RWPE1 (cell line): ENCODE measurements at regions not wholly inside any gene's neighbourhood (a gene's known extent, or its start where the extent isn't known, plus 50 kb on each side); places are given as distances from the start of the nearest gene placed in this dataset.
A peak's percentile ranks its signal among the peaks of the same experiment; 100 is the strongest.

Experiments used
- CTCF ChIA-PET: fragments of 350-600 bp; sonication (Branson Sonifier 250); formaldehyde crosslinking; extraction: SDS; loops from one replicate; lab custom pipeline; 2021; lab: Yijun Ruan, JAX
- POLR2A ChIA-PET: fragments of 400-600 bp; formaldehyde crosslinking; extraction: SDS; loops from one replicate; lab custom pipeline; 2020; ENCODE audit warnings: antibody characterized with exemption; ENCODE audit not compliant: low non-redundant PET; lab: Yijun Ruan, JAX
- DNase-seq: peaks from one replicate; pipeline ENCODE4 v3.0.0; 2012; ENCODE audit warnings: low spot score
- H3K27ac ChIP-seq: fragments of 450-650 bp; 2 replicates; pipeline ENCODE4 v1.5.1; 2017
- TF ChIP-seq, protein P1 (sequence below): fragments of 450-650 bp; conservative IDR thresholded peaks from 2 replicates; pipeline ENCODE4 v1.5.1; 2017; ENCODE audit warnings: low read depth, mild to moderate bottlenecking

DNA sequence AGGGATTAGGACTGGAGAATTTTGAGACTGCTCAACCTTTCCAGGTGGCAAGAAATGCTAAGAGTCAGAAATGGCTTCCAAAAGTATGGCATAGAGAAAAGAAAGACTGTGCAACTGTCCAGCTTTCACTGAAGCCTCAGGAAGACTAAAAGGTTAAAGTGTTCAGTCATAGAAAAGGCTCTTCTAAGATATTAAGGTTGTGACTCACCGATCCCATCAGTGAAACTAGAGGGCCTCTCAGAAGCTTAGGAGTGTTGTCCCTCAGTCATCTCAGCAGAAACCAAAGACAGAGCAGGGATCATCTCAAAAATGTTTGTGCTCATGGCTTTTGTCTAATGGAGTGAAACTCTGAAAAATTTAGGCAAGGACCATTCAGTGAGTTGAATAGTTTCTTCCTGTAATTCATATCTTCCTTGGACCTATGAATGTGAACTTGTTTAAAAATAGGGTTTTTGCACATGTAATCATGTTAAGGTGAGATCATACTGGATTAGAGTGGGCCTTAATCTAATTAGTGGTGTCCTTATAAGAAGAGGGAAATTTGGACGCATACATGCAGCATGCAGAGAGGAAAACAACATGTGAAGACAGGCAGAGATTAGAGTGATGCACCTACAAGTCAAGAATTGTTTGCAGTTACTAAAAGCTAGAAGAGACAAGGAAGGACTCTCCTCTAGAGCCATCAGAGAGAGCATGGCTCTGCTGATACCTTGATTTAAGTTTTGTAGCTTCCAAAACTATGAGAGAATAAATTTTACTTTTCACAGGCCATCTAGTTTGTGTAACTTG is 71.3 kb downstream of the RPE65 start:
- CTCF ChIA-PET = interaction anchor here (0.7 kb wide), 1 partner anchor 20 kb away, joined by 5 read pairs; no protein-coding TSS in a partner anchor
- no peak overlapping the region for H3K27ac ChIP-seq
- POLR2A ChIA-PET = no interaction called here
- TF ChIP-seq, protein P1, sequence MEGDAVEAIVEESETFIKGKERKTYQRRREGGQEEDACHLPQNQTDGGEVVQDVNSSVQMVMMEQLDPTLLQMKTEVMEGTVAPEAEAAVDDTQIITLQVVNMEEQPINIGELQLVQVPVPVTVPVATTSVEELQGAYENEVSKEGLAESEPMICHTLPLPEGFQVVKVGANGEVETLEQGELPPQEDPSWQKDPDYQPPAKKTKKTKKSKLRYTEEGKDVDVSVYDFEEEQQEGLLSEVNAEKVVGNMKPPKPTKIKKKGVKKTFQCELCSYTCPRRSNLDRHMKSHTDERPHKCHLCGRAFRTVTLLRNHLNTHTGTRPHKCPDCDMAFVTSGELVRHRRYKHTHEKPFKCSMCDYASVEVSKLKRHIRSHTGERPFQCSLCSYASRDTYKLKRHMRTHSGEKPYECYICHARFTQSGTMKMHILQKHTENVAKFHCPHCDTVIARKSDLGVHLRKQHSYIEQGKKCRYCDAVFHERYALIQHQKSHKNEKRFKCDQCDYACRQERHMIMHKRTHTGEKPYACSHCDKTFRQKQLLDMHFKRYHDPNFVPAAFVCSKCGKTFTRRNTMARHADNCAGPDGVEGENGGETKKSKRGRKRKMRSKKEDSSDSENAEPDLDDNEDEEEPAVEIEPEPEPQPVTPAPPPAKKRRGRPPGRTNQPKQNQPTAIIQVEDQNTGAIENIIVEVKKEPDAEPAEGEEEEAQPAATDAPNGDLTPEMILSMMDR = no peak
- peak; percentile 26 for DNase-seq

DNA sequence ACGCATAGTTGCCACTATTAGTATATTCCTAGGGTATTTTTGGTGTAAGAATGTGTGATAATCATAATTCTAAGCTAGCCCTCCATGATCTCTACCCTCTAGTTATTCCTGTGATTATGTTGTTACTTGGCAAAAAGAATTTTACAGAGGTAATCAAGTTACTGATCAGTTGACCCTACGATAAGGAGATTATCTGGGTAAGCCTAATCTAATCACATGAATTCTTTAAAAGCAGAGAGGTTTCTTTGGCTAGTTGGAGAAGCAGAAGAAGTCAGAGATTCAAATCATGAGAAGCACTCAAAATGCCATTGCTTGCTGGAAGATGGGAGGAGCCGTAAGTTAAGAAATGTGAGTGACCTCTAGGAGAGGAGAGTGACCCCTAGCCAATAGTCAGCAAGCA is 72.7 kb downstream of the RPE65 start:
- ChIA-PET CTCF (no interaction called here), POLR2A (no interaction called here)
- no peak for DNase-seq
- TF ChIP-seq, protein P1 = no peak
- no peak overlapping the region for H3K27ac ChIP-seq

DNA sequence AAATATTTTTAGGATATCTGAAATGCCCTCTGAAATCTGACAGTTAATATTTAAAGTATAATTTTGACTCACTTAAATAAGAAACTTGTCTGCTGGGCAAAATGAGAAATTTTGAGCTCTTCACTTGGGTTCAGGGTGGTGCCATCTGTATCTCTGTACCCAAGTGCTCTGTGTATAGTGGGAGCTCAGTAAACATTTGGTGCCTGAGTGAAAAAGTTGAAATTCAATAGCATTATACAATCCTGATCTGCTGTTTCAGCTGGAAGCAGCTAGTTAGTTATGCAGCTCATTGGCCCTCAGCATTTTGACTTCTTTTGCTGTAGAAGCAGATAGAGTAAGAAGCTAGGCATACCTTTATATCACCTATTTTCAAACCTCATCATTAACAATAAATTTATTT is 73.3 kb downstream of the RPE65 start:
- ChIA-PET POLR2A (no interaction called here), CTCF (no interaction called here)
- TF ChIP-seq, protein P1 = no peak
- no peak overlapping the region for H3K27ac ChIP-seq
- DNase-seq = no peak

DNA sequence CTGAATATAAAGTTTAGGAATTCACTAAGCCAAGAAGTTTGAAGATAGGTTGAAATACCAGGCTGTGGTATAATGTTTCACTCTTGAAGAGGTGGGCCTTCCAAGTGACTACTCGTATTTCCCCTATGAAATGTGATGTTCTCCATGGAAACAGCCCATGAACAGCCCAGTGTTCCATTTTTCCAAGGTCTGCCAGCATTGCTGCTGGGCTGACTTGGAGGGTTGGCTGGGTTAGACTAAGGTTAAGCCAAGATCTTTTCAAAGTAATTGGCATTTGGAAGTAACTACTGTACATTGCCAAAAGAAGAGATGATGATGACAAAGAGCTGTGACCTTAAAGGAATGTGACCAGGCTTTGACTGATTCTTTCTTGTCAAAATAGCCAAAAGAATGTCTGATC is 73.8 kb downstream of the RPE65 start:
- ChIA-PET POLR2A (no interaction called here), CTCF (no interaction called here)
- TF ChIP-seq, protein P1 = no peak
- no peak for DNase-seq
- H3K27ac ChIP-seq = no peak overlapping the region

DNA sequence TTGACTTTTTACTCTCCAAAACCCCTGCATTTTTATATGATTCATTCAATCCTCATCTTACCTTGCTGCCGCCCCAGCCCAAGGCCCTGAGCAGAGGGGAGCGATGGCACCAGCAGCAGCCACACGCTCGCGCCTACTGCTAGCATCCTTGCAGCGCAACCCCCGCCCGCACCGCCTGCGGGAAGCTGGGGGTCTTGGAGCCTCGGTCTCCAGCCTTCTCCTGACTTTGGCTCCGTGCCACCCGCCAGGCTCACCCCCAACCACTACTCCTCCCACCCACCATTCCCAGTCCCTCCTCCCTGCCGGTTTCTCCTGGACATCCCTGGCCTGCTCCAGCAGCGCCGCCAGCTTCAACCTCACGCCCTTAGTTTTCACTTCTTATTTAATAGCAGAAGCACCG is 76.6 kb downstream of the RPE65 start:
- CTCF ChIA-PET = interaction anchor here (0.6 kb wide), 1 partner anchor 433 kb away, joined by 3 read pairs; no protein-coding TSS in a partner anchor
- TF ChIP-seq, protein P1 = no peak
- POLR2A ChIA-PET = no interaction called here
- no peak overlapping the region for H3K27ac ChIP-seq
- no peak for DNase-seq

DNA sequence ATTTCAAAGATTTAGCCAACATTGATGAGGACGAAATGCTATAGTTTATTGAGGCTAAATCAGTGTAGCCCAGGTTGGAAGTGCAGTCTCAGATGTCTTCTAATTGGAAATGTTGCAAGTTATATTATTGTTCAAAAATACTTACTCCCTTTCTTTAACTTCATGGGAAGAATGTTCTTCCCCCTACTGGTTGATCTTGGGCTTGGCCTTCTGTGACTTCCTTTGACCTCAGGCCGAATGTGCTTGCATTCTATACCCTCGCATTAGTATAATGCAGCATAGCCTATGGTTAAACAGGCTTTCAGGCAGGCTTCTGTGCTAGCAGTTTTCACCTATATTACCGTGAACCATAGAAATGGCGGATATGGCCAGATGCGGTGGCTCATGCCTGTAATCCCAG is 77.3 kb downstream of the RPE65 start:
- ChIA-PET CTCF (no interaction called here), POLR2A (no interaction called here)
- no peak for DNase-seq
- H3K27ac ChIP-seq = no peak overlapping the region
- TF ChIP-seq, protein P1 = no peak
